Heart left ventricle (tissue), 16 donors: ENCODE measurements at regions not wholly inside any gene's neighbourhood (a gene's known extent, or its start where the extent isn't known, plus 50 kb on each side); places are given as distances from the start of the nearest gene placed in this dataset.
A peak's percentile ranks its signal among the peaks of the same experiment; 100 is the strongest.

Experiments used
- ATAC-seq, 4 donors: fragments of 200-7000 bp; cut with Tn5 transposase; one replicate each; pipeline ENCODE4 v1.9.1; 2020 to 2022; ENCODE audit warnings: moderate library complexity in 4 of 4, mild to moderate bottlenecking in 3 of 4, moderate number of reproducible peaks in 1 of 4
- DNase-seq, 5 donors: peaks; one replicate each; pipeline ENCODE4 v3.0.0-alpha.2; 2020
- H3K27ac ChIP-seq, 12 donors: fragments of 200-600 bp; sonication (generic) in 4 of 12; one replicate each; pipeline versions ENCODE4 v1.5.0 to v1.8.0; 2016 to 2022; ENCODE audit warnings: mild to moderate bottlenecking in 2 of 12
- H3K27me3 ChIP-seq, 9 donors: fragments of 200-600 bp; sonication (generic) in 2 of 9; one replicate each; pipeline versions ENCODE4 v1.5.1 to v1.8.0; 2016 to 2022; ENCODE audit warnings: mild to moderate bottlenecking in 3 of 9
- H3K36me3 ChIP-seq, 9 donors: fragments of 200-600 bp; sonication (generic) in 2 of 9; one replicate each; pipeline versions ENCODE4 v1.5.0 to v1.8.0; 2018 to 2022; ENCODE audit warnings: mild to moderate bottlenecking in 2 of 9
- H3K4me1 ChIP-seq, 12 donors: fragments of 200-600 bp; sonication (generic) in 4 of 12; one replicate each; pipeline versions ENCODE4 v1.5.0 to v1.8.0; 2016 to 2022; ENCODE audit warnings: mild to moderate bottlenecking in 3 of 12
- H3K4me3 ChIP-seq, 12 donors: fragments of 200-600 bp; sonication (generic) in 4 of 12; one replicate each; pipeline versions ENCODE4 v1.5.0 to v1.8.0; 2017 to 2022; ENCODE audit warnings: mild to moderate bottlenecking in 9 of 12, moderate library complexity in 4 of 12
- H3K9me3 ChIP-seq, 12 donors: fragments of 200-600 bp; sonication (generic) in 4 of 12; one replicate each; pipeline versions ENCODE4 v1.5.0 to v1.8.0; 2016 to 2022; ENCODE audit warnings: mild to moderate bottlenecking in 1 of 12
- CTCF ChIP-seq, 12 donors: fragments of 200-600 bp; sonication (generic) in 4 of 12; IDR thresholded peaks; one replicate each; pipeline versions ENCODE4 v1.5.0 to v1.8.0; 2018 to 2022; ENCODE audit warnings: antibody characterized with exemption in 12 of 12, mild to moderate bottlenecking in 5 of 12
- POLR2A ChIP-seq, 2 donors: fragments of 450-650 bp; IDR thresholded peaks; one replicate each; pipeline ENCODE4 v1.6.1; 2017; ENCODE audit warnings: antibody characterized with exemption in 2 of 2, mild to moderate bottlenecking in 2 of 2, moderate library complexity in 2 of 2
- WGBS, 4 donors: extraction: QIAGEN DNeasy Blood & Tissue Kit in 2 of 4; methylation state at CpG; one replicate each; pipeline versions ENCODE4 v1.1.5 to v1.1.7; 2013 to 2018; 5-methylcytosine and 5-hydroxymethylcytosine counted together
- intact Hi-C, 10 donors: fragments of 100-400 bp; cut with DNase I; formaldehyde crosslinking; loops; one replicate each; pipeline versions ENCODE4 v1.11.1 to v1.14.2; 2022
- donor health status: ischemic (EF 13 %, LVEDD 7.1; RV severe dilation, severe dysfunction).
- donor health status: healthy with polysubstance abuse.
- donor health status: DM: no; HTN: yes; CAD: no.
- donor health status: DM: no; HTN: no; CAD: no.
- donor health status: ischemic (EF 25% LVEDD 6.9; RV normal size, moderate dysfunction).
- donor health status: ischemic (EF 25% LVEDD 5.7; RV mildly dilated, moderate dysfunction).
- donor health status: healthy.
- donor health status: DM: yes; HTN: yes; CAD: no.
- donor health status: ischemic (EF 35%, LVEDD 5.7; RV mildly dilated, moderate dysfunction).
- donor health status: nonischemic (EF 11% LVEDD 7.7; RV severe dilation, severe dysfunction).
- donor health status: DM: yes; HTN: yes; CAD: no.
- donor health status: PGD.
- donor health status: ischemic (EF 29% LVEDD 5.4; RV normal size, mild dysfunction).
- donor health status: nonischemic (EF 23%, LVEDD 6.1; RV moderate dilation, normal function).

GRCh38 chr12:109656743-109657142 is 56.9 kb upstream of the FAM222A start:
- WGBS, 4 donors, result 77 to 92% (median 85%) methylated on average over 7 to 10 of the region's 10 CpGs
- DNase-seq (no peak), ATAC-seq (no peak)
- H3K4me1 ChIP-seq, result peaks cover 0 to 15% (median 6%) of the 10 kb centered on the region in 12 donors
- intact Hi-C loops, result no loop called here
- H3K27ac ChIP-seq, result no peak overlapping the region
- no peak for TF ChIP-seq CTCF (IDR thresholded peaks at IDR 0.05)
- TF ChIP-seq POLR2A (IDR thresholded peaks at IDR 0.05), result no peak
- H3K36me3 ChIP-seq, result no peaks in the 10 kb centered on the region
- H3K27me3 ChIP-seq, result peaks cover 0 to 7% (median 0%) of the 10 kb centered on the region in 9 donors
- H3K4me3 ChIP-seq, result no peak overlapping the region
- H3K9me3 ChIP-seq, result no peaks in the 10 kb centered on the region

- peak in 1 of 4 donors; percentile 15 for ATAC-seq
- H3K36me3 ChIP-seq, result no peaks in the 10 kb centered on the region
- H3K27me3 ChIP-seq, result peaks cover 0 to 8% (median 0%) of the 10 kb centered on the region in 9 donors
- WGBS, 4 donors, result 70 to 79% (median 75%) methylated on average over 6 to 7 of the region's 7 CpGs
- no peaks in the 10 kb centered on the region for H3K4me1 ChIP-seq
- no peak for DNase-seq
- H3K4me3 ChIP-seq, result no peak overlapping the region
- intact Hi-C loops, result no loop called here
- no peak for TF ChIP-seq POLR2A (IDR thresholded peaks at IDR 0.05)
- no peak for TF ChIP-seq CTCF (IDR thresholded peaks at IDR 0.05)
- no peak overlapping the region for H3K27ac ChIP-seq
- no peaks in the 10 kb centered on the region for H3K9me3 ChIP-seq
These were observed 49.8 kb upstream of the FAM222A start for GRCh38 chr12:109663795-109664194.
